Lung (tissue), 11 donors: ENCODE measurements at regions not wholly inside any gene's neighbourhood (a gene's known extent, or its start where the extent isn't known, plus 50 kb on each side); places are given as distances from the start of the nearest gene placed in this dataset.
"Not testable (repeated sequence)": the region's sequence is repeated elsewhere in the genome, so short reads cannot be mapped to it uniquely, and the experiment has no call there.

Experiments
- ATAC-seq: fragments of 200-7000 bp; cut with Tn5 transposase; one replicate; pipeline ENCODE4 v1.9.1; 2020; ENCODE audit warnings: moderate number of reproducible peaks; ENCODE audit not compliant: insufficient read depth, low FRiP score
- DNase-seq, 3 donors: peaks; one replicate each; pipeline ENCODE4 v3.0.0-alpha.2; 2013 to 2017
- H3K27ac ChIP-seq, 2 donors: one replicate each; pipeline ENCODE4 v1.5.1; 2013; ENCODE audit warnings: mild to moderate bottlenecking in 2 of 2, moderate library complexity in 2 of 2, control low read depth in 1 of 2, inconsistent platforms in 1 of 2, low read depth in 1 of 2, low read length in 1 of 2
- H3K27me3 ChIP-seq, 3 donors: one replicate each; pipeline ENCODE4 v1.5.1; 2013; ENCODE audit warnings: low read length in 2 of 3; ENCODE audit not compliant: control insufficient read depth in 3 of 3, insufficient read depth in 3 of 3
- H3K36me3 ChIP-seq, 4 donors: one replicate each; pipeline ENCODE4 v1.5.1; 2013; ENCODE audit warnings: low read length in 4 of 4, mild to moderate bottlenecking in 1 of 4, moderate library complexity in 1 of 4; ENCODE audit not compliant: control insufficient read depth in 4 of 4, insufficient read depth in 4 of 4
- H3K4me1 ChIP-seq, 5 donors: one replicate each; pipeline ENCODE4 v1.5.1; 2013; ENCODE audit warnings: low read length in 5 of 5, mild to moderate bottlenecking in 2 of 5, moderate library complexity in 1 of 5; ENCODE audit not compliant: control insufficient read depth in 5 of 5, insufficient read depth in 5 of 5
- H3K4me3 ChIP-seq: one replicate; pipeline ENCODE4 v1.5.1; 2013; ENCODE audit warnings: mild to moderate bottlenecking, control low read depth, moderate library complexity
- H3K9ac ChIP-seq, 2 donors: one replicate each; pipeline ENCODE4 v1.5.1; 2013; ENCODE audit warnings: low read length in 2 of 2, control low read depth in 1 of 2; ENCODE audit not compliant: insufficient read depth in 1 of 2
- H3K9me3 ChIP-seq, 4 donors: one replicate each; pipeline ENCODE4 v1.5.1; 2013; ENCODE audit warnings: low read length in 3 of 4, mild to moderate bottlenecking in 1 of 4, moderate library complexity in 1 of 4; ENCODE audit not compliant: control insufficient read depth in 4 of 4, insufficient read depth in 3 of 4
- CTCF ChIP-seq: IDR thresholded peaks from 2 replicates; pipeline ENCODE4 v1.5.1; 2012; ENCODE audit warnings: mild to moderate bottlenecking; ENCODE audit errors: control extremely low read depth, extremely low read depth
- WGBS, 2 donors: extraction: QIAGEN DNeasy Blood & Tissue Kit; methylation state at CpG; one replicate each; pipeline ENCODE4 v1.1.7; 2013; 5-methylcytosine and 5-hydroxymethylcytosine counted together
- donor health status: control.
- donor health status: control.
- donor health status: Bipolar disorder and iron deficiency.
- donor health status: healthy.
- donor health status: DM: yes; HTN: yes; CAD: no.

- Histone ChIP-seq H3K4me1 (no peaks in the 10 kb centered on the region), H3K27ac (no peak overlapping the region), H3K4me3 (no peak overlapping the region), H3K9ac (no peak overlapping the region), H3K36me3 (no peaks in the 10 kb centered on the region), H3K27me3 (peaks cover 0 to 2% (median 0%) of the 10 kb centered on the region in 3 donors), H3K9me3 (peaks cover 0 to 5% (median 0%) of the 10 kb centered on the region in 4 donors)
- 79 to 81% methylated on average over 4 of the region's 4 CpGs for WGBS, 2 donors
- DNase-seq (no peak), ATAC-seq (no peak)
- TF ChIP-seq CTCF, result no peak
Measured at GRCh38 chr2:118423776-118424175, 335.5 kb downstream of the INSIG2 start.

- H3K9ac ChIP-seq, result no peak overlapping the region
- no peak overlapping the region for H3K27ac ChIP-seq
- DNase-seq, result no peak
- peaks cover 0 to 2% (median 0%) of the 10 kb centered on the region in 3 donors for H3K27me3 ChIP-seq
- TF ChIP-seq CTCF, result no peak
- H3K4me3 ChIP-seq, result no peak overlapping the region
- H3K4me1 ChIP-seq, result no peaks in the 10 kb centered on the region
- 91 to 95% methylated on average over 3 of the region's 3 CpGs for WGBS, 2 donors
- peaks cover 0 to 3% (median 0%) of the 10 kb centered on the region in 4 donors for H3K9me3 ChIP-seq
- H3K36me3 ChIP-seq, result no peaks in the 10 kb centered on the region
- no peak for ATAC-seq
Measured at GRCh38 chr2:118421648-118422047, 333.4 kb downstream of the INSIG2 start.

- no peak for TF ChIP-seq CTCF
- Histone ChIP-seq H3K36me3 (no peaks in the 10 kb centered on the region), H3K4me3 (no peak overlapping the region), H3K4me1 (no peaks in the 10 kb centered on the region), H3K9ac (no peak overlapping the region), H3K9me3 (no peaks in the 10 kb centered on the region), H3K27ac (no peak overlapping the region), H3K27me3 (no peaks in the 10 kb centered on the region)
- ATAC-seq, result no peak
- no peak for DNase-seq
- WGBS, 2 donors, result 79 to 85% methylated on average over 3 of the region's 3 CpGs
Measured at GRCh38 chr2:118417406-118418120, 329.3 kb downstream of the INSIG2 start.

- H3K9ac ChIP-seq, DNase-seq, H3K27ac ChIP-seq, ATAC-seq, H3K9me3 ChIP-seq, H3K4me3 ChIP-seq, H3K27me3 ChIP-seq, H3K4me1 ChIP-seq, H3K36me3 ChIP-seq: not testable (repeated sequence)
- WGBS, 2 donors, result 88 to 100% methylated on average over 1 of the region's 1 CpG
Measured at GRCh38 chr2:118415186-118415585, 326.9 kb downstream of the INSIG2 start.
